ENCODE measurements at regions not wholly inside any gene's neighbourhood (a gene's known extent, or its start where the extent isn't known, plus 50 kb on each side); places are given as distances from the start of the nearest gene placed in this dataset.

- no peak for TF ChIP-seq CTCF (IDR thresholded peaks at IDR 0.05)
- TF ChIP-seq POLR2A (IDR thresholded peaks at IDR 0.05) = no peak
- TF ChIP-seq POLR2AphosphoS5 (IDR thresholded peaks at IDR 0.05) = no peak
Measured at GRCh38 chr3:150240891-150241290, 167.2 kb upstream of the TSC22D2 start.
